Ascending aorta (tissue), 2 donors: ENCODE measurements at regions not wholly inside any gene's neighbourhood (a gene's known extent, or its start where the extent isn't known, plus 50 kb on each side); places are given as distances from the start of the nearest gene placed in this dataset.

Experiments
- DNase-seq, 2 donors: peaks; one replicate each; pipeline ENCODE4 v3.0.0-alpha.2; 2019; ENCODE audit warnings: low spot score in 2 of 2
- H3K27ac ChIP-seq, 2 donors: fragments of 200-600 bp; sonication (generic); one replicate each; pipeline ENCODE4 v1.5.1; 2016 to 2017; ENCODE audit warnings: mild to moderate bottlenecking in 1 of 2
- H3K27me3 ChIP-seq: fragments of 200-600 bp; sonication (generic); one replicate; pipeline ENCODE4 v1.5.1; 2017
- H3K36me3 ChIP-seq, 2 donors: fragments of 200-600 bp; sonication (generic); one replicate each; pipeline ENCODE4 v1.5.1; 2016
- H3K4me1 ChIP-seq, 2 donors: fragments of 200-600 bp; sonication (generic); one replicate each; pipeline ENCODE4 v1.5.1; 2016 to 2017; ENCODE audit warnings: mild to moderate bottlenecking in 1 of 2
- H3K4me3 ChIP-seq, 2 donors: fragments of 200-600 bp; sonication (generic); one replicate each; pipeline ENCODE4 v1.5.1; 2016 to 2017; ENCODE audit warnings: mild to moderate bottlenecking in 1 of 2
- H3K9me3 ChIP-seq, 2 donors: fragments of 200-600 bp; sonication (generic); one replicate each; pipeline ENCODE4 v1.5.1; 2016
- intact Hi-C: fragments of 100-400 bp; cut with DNase I; formaldehyde crosslinking; loops from one replicate; pipeline ENCODE4 v1.15.1; 2023
- TF ChIP-seq, protein P1 (sequence below), 3 experiments: fragments of 200-600 bp in 2 of 3; fragments of 450-650 bp in 1 of 3; sonication (generic) in 2 of 3; IDR thresholded peaks; one replicate each; pipeline ENCODE4 v1.5.1; 2016 to 2019; ENCODE audit warnings: antibody characterized with exemption in 3 of 3, mild to moderate bottlenecking in 1 of 3, moderate library complexity in 1 of 3

DNA sequence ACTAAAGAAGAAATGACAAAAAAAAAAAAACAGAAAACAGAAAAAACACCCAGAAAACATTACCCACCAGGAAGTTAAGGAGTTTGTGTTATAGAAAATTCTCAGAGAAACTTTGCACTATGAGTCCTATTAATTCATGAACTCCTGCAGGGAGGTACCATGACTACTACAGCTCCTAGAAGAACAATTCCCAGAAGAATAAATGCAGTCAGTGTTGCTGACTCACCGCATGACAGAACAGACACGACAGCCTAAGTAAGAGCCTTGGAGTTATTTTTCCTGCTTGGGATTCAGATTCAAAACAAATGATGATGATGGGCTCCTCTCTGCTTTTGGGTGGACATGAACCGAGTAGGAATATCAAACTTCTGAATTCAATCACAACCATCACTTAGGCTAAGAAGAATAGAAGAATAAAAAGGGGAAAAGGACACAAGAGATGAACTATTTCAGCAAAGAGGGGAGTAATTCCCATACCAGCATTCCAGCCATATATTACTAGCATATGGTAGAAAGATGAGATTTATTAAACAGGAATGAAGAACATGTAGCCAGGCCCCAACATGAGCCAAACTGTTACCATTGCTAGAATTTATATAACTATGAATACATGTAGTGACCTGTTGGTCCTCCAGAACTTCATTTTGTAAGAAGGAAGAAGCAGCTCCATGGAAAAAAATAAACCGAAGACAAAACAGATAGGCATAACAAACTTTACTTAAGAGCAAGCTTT, 209.6 kb upstream of the PDE4D start:
- Histone ChIP-seq H3K4me3 (no peak overlapping the region), H3K36me3 (no peaks in the 10 kb centered on the region), H3K4me1 (peaks cover 0 to 5% of the 10 kb centered on the region in 2 donors), H3K27me3 (no peaks in the 10 kb centered on the region), H3K27ac (no peak overlapping the region), H3K9me3 (no peaks in the 10 kb centered on the region)
- TF ChIP-seq, protein P1, sequence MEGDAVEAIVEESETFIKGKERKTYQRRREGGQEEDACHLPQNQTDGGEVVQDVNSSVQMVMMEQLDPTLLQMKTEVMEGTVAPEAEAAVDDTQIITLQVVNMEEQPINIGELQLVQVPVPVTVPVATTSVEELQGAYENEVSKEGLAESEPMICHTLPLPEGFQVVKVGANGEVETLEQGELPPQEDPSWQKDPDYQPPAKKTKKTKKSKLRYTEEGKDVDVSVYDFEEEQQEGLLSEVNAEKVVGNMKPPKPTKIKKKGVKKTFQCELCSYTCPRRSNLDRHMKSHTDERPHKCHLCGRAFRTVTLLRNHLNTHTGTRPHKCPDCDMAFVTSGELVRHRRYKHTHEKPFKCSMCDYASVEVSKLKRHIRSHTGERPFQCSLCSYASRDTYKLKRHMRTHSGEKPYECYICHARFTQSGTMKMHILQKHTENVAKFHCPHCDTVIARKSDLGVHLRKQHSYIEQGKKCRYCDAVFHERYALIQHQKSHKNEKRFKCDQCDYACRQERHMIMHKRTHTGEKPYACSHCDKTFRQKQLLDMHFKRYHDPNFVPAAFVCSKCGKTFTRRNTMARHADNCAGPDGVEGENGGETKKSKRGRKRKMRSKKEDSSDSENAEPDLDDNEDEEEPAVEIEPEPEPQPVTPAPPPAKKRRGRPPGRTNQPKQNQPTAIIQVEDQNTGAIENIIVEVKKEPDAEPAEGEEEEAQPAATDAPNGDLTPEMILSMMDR (IDR thresholded peaks at IDR 0.05), result no peak
- DNase-seq, result peak in 1 of 2 donors; percentile 63
- intact Hi-C loops, result no loop called here

DNA sequence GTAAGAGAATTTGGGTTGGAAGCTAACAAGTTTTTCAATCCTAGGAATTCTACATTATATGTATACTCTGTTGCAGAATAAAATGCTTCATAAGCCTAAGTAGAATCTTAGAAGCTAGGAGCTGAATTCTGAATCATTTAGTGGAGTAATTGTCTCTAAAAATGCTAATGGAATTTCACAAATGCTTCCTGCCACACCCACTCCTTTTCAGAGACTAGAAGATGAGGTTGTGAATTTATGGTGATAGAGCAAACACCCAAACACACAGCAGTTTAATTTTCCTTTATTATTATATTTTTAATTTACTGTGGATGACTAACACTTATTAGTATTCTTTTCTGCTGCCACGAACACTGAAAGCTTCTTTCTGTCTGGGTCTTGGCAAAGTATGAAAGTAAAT, 208.0 kb upstream of the PDE4D start:
- Histone ChIP-seq H3K4me3 (no peak overlapping the region), H3K27me3 (no peaks in the 10 kb centered on the region), H3K4me1 (peaks cover 0 to 5% of the 10 kb centered on the region in 2 donors), H3K36me3 (no peaks in the 10 kb centered on the region), H3K27ac (no peak overlapping the region), H3K9me3 (no peaks in the 10 kb centered on the region)
- TF ChIP-seq, protein P1 (IDR thresholded peaks at IDR 0.05), result no peak
- intact Hi-C loops, result no loop called here
- DNase-seq, result no peak

DNA sequence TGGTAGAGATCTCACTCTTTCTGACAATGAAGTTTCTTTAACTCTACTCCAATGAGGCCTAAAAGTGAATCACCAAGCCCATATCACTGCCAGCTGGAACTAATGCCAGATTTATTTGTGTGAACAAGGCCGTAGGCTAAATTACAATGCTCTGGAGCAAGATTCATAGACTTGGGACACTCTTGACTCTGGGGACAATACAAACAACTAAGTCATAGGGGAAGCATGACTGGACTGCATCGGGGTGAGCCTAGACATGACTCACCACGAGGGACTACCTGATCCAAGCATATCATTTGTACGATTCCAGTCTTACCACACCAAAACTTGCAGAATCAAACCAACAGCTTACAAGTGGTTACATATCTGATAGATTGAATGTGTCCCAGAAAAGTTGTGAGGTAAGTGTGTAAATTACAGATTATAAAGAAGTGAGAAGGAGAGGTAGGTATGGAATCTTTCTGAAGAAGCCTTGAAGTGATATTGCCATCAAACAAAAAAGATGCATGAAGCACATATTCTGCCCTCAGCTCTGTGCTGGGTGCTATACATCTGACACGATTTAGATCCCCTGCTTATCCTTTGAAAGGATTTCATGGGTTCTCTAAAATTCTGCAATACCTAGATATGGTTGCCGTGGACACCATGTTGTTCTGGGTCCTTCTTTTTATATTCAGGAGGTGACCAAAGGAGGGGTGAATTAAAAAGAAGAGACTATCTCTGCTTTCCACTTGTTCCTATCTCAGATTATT, 199.3 kb upstream of the PDE4D start:
- Histone ChIP-seq H3K9me3 (peaks cover 4 to 12% of the 10 kb centered on the region in 2 donors), H3K27me3 (no peaks in the 10 kb centered on the region), H3K36me3 (no peaks in the 10 kb centered on the region), H3K27ac (peak overlapping the region in 1 of 2 donors; percentile 6), H3K4me3 (no peak overlapping the region), H3K4me1 (no peaks in the 10 kb centered on the region)
- TF ChIP-seq, protein P1 (IDR thresholded peaks at IDR 0.05), result no peak
- DNase-seq, result peak in 1 of 2 donors; percentile 65
- intact Hi-C loops, result loop anchor here (10.0 kb wide), 2 partner anchors 182 to 292 kb away; no protein-coding TSS in a partner anchor

DNA sequence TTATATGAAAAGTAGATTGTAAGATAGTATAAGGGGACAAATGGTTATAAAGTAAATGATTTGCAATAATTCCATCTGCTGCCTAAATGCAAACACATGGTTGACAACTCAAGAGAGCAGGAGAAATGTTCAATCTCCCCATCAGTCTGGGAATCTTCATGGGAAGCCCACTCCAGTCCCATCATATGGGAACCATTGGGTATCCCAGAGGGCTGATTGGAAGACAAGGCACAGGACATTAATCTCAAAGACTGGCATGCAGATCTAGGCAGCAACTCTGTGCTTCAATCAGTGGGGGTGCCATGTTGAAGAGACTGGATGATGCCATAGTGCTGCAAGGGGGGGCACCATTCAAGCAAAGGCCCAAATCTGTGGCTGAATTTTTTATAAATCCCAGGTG, 193.1 kb upstream of the PDE4D start:
- Histone ChIP-seq H3K4me1 (no peaks in the 10 kb centered on the region), H3K4me3 (no peak overlapping the region), H3K36me3 (no peaks in the 10 kb centered on the region), H3K27ac (no peak overlapping the region), H3K9me3 (peaks cover 5 to 22% of the 10 kb centered on the region in 2 donors), H3K27me3 (no peaks in the 10 kb centered on the region)
- no peak for DNase-seq
- intact Hi-C loops, result no loop called here
- TF ChIP-seq, protein P1 (IDR thresholded peaks at IDR 0.05), result no peak

DNA sequence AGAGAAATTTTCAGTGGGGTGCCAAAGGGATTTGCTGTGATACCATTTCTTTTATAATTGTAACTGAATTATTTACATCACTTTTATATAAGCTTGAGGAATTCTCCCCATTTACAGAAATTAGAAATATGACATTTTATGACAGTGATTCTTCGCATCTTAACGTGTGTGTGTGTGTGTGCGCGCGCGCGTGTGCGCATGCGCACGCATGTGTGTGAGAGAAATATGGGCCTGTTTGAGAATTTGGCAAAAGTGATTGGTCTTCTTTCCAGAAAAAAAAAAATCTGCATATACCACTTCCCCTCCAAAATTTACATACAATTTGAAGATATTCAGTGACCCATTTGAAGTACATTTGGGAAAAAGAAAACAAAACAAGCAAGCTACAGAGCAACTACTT, 190.7 kb upstream of the PDE4D start:
- H3K4me1 ChIP-seq, result no peaks in the 10 kb centered on the region
- TF ChIP-seq, protein P1 (IDR thresholded peaks at IDR 0.05), result no peak
- intact Hi-C loops, result no loop called here
- H3K27me3 ChIP-seq, result no peaks in the 10 kb centered on the region
- peaks cover 5 to 27% of the 10 kb centered on the region in 2 donors for H3K9me3 ChIP-seq
- no peak overlapping the region for H3K4me3 ChIP-seq
- no peak overlapping the region for H3K27ac ChIP-seq
- no peak for DNase-seq
- H3K36me3 ChIP-seq, result no peaks in the 10 kb centered on the region
